SU-DHL-6 (cell line): ENCODE measurements at regions not wholly inside any gene's neighbourhood (a gene's known extent, or its start where the extent isn't known, plus 50 kb on each side); places are given as distances from the start of the nearest gene placed in this dataset.

Source experiments
- EZH2phosphoT487 ChIP-seq: fragments of 200-600 bp; sonication (generic), shearing (Covaris generic); conservative IDR thresholded peaks from 2 replicates; pipeline ENCODE4 v1.6.1; 2018; ENCODE audit warnings: mild to moderate bottlenecking, antibody characterized with exemption, low read length, moderate library complexity, mixed read lengths
- TF ChIP-seq, protein P1 (sequence below): fragments of 200-600 bp; sonication (generic); IDR thresholded peaks from one replicate; pipeline ENCODE4 v1.5.1; 2017; ENCODE audit warnings: antibody characterized with exemption, mild to moderate bottlenecking, low read length, moderate library complexity; ENCODE audit not compliant: insufficient read depth, poor library complexity, severe bottlenecking

DNA sequence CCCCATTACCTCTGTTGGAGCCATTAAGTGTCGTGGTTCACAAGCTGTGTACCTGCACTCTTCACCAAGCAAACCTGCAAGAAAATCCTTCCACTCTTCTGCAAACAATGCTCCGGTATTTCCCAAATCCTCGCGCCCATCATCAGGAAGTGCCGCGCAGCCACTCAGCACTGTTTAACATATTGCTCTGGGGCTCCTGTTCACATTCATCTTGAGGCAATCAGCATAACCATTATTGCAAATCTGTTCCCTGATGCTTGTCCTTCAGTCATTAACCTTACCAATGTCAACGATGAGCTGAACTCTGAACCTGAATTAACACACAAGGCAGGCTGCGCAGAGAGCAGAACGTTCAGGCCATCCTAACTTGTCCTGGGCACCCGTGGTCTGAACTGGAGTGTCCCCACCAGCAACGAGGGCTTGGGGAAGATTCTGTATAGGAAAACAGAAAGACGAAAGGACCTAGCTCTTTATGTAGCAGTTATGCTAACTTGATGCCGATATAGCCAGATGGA lies 751.4 kb upstream of the AUTS2 start:
- TF ChIP-seq, protein P1, sequence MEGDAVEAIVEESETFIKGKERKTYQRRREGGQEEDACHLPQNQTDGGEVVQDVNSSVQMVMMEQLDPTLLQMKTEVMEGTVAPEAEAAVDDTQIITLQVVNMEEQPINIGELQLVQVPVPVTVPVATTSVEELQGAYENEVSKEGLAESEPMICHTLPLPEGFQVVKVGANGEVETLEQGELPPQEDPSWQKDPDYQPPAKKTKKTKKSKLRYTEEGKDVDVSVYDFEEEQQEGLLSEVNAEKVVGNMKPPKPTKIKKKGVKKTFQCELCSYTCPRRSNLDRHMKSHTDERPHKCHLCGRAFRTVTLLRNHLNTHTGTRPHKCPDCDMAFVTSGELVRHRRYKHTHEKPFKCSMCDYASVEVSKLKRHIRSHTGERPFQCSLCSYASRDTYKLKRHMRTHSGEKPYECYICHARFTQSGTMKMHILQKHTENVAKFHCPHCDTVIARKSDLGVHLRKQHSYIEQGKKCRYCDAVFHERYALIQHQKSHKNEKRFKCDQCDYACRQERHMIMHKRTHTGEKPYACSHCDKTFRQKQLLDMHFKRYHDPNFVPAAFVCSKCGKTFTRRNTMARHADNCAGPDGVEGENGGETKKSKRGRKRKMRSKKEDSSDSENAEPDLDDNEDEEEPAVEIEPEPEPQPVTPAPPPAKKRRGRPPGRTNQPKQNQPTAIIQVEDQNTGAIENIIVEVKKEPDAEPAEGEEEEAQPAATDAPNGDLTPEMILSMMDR, result no peak
- TF ChIP-seq EZH2phosphoT487, result no peak
